CD4-positive, alpha-beta T cell (primary cell): ENCODE measurements at regions not wholly inside any gene's neighbourhood (a gene's known extent, or its start where the extent isn't known, plus 50 kb on each side); places are given as distances from the start of the nearest gene placed in this dataset.

Experiments used
- ATAC-seq: fragments of 200-7000 bp; cut with Tn5 transposase; one replicate; pipeline ENCODE4 v1.10.0; 2022; ENCODE audit warnings: mild to moderate bottlenecking; ENCODE audit not compliant: poor library complexity
- CTCF ChIA-PET: fragments of 350-600 bp; sonication (Branson Sonifier 250); formaldehyde crosslinking; loops from one replicate; lab custom pipeline; 2021; ENCODE audit warnings: antibody characterized with exemption, inconsistent platforms; lab: Charles Lee
- POLR2A ChIA-PET: fragments of 350-600 bp; sonication (Branson Sonifier 250); formaldehyde crosslinking; loops from one replicate; lab custom pipeline; 2021; ENCODE audit warnings: antibody characterized with exemption, inconsistent platforms; lab: Charles Lee
- DNase-seq, 14 experiments: peaks; one replicate each; pipeline ENCODE4 v3.0.0-alpha.2; 2013 to 2020; ENCODE audit warnings: mixed read lengths in 2 of 14
- H3K27ac ChIP-seq, 2 donors: one replicate each; pipeline versions ENCODE4 v1.5.1 to v1.7.0; 2013; ENCODE audit warnings: low read length in 2 of 2, low read depth in 1 of 2, mild to moderate bottlenecking in 1 of 2
- H3K27me3 ChIP-seq, 2 experiments: 1 replicate in 1 of 2; 2 replicates in 1 of 2; pipeline versions ENCODE4 v1.6.1 to v1.7.0; 2013; ENCODE audit warnings: low read length in 2 of 2, control low read depth in 1 of 2, mild to moderate bottlenecking in 1 of 2, moderate library complexity in 1 of 2; ENCODE audit not compliant: insufficient read depth in 2 of 2, control insufficient read depth in 1 of 2
- H3K36me3 ChIP-seq: one replicate; pipeline ENCODE4 v1.6.1; 2013; ENCODE audit warnings: low read length, control low read depth; ENCODE audit not compliant: insufficient read depth
- H3K4me1 ChIP-seq: one replicate; pipeline ENCODE4 v1.6.1; 2013; ENCODE audit warnings: low read length, control low read depth; ENCODE audit not compliant: insufficient read depth
- H3K4me3 ChIP-seq: one replicate; pipeline ENCODE4 v1.5.1; 2013; ENCODE audit warnings: mild to moderate bottlenecking, low read length, moderate library complexity
- H3K9me3 ChIP-seq, 2 experiments: 1 replicate in 1 of 2; 2 replicates in 1 of 2; pipeline versions ENCODE4 v1.6.1 to v1.7.0; 2013; ENCODE audit warnings: low read length in 2 of 2, mild to moderate bottlenecking in 2 of 2, control low read depth in 1 of 2, moderate library complexity in 1 of 2; ENCODE audit not compliant: control insufficient read depth in 1 of 2, insufficient read depth in 1 of 2
- H3K27ac Mint-ChIP-seq: one replicate; pipeline ENCODE4 v1.8.0; 2020; ENCODE audit warnings: mixed read lengths
- H3K27me3 Mint-ChIP-seq: one replicate; pipeline ENCODE4 v1.8.0; 2021; ENCODE audit warnings: mixed read lengths
- H3K36me3 Mint-ChIP-seq: one replicate; pipeline ENCODE4 v1.8.0; 2021; ENCODE audit warnings: low read depth, mixed read lengths
- H3K4me1 Mint-ChIP-seq: one replicate; pipeline ENCODE4 v1.8.0; 2021; ENCODE audit warnings: low read depth, mixed read lengths
- H3K4me3 Mint-ChIP-seq: one replicate; pipeline ENCODE4 v1.8.0; 2020; ENCODE audit warnings: mild to moderate bottlenecking, mixed read lengths
- H3K9me3 Mint-ChIP-seq: one replicate; pipeline ENCODE4 v1.8.0; 2020; ENCODE audit warnings: mixed read lengths
- intact Hi-C, 2 experiments: fragments of 100-400 bp; cut with DNase I in 1 of 2; cut with micrococcal nuclease in 1 of 2; formaldehyde crosslinking; loops; one replicate each; pipeline versions ENCODE4 v1.15.1 to v1.9.0; 2023 to 2025; cut with DNase I, micrococcal nuclease
- TF ChIP-seq, protein P1 (sequence below): fragments of 200-600 bp; IDR thresholded peaks from one replicate; pipeline ENCODE4 v1.8.0; 2022; ENCODE audit warnings: antibody characterized with exemption, mild to moderate bottlenecking

DNA sequence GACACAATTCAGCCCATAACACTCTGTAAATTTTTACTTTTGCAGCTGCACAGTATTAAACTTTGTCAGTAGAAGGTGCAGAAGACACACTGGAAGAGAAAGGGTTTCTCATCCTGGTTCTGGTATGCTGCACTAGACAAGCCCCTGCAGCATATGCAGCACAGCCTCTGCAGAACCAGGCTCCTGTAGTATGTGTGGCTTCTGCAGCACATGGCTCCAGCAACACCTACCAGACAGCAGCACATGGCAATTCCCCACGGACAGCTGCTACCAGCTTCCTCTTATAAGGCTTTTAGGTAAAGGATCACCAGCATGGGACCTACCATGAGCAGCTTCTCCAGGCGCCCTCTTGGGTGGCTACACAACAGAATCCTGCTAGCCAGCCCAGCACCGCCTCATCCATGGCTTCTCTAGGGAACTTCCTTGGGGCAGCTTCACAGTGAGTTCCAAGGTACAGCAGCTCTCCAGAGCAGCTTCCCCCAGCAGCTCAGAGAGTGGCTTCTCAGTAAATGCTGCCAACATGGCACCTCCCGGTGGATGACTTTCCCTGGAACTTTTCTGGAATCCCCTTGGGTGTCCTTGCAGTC, 534.4 kb upstream of the CXADR start:
- no peaks in the 10 kb centered on the region for H3K27me3 ChIP-seq
- H3K36me3 Mint-ChIP-seq = no peaks in the 10 kb centered on the region
- no peaks in the 10 kb centered on the region for H3K36me3 ChIP-seq
- no peak overlapping the region for H3K4me3 ChIP-seq
- intact Hi-C loops = no loop called here
- no peaks in the 10 kb centered on the region for H3K4me1 Mint-ChIP-seq
- DNase-seq (no peak), ATAC-seq (no peak)
- TF ChIP-seq, protein P1, sequence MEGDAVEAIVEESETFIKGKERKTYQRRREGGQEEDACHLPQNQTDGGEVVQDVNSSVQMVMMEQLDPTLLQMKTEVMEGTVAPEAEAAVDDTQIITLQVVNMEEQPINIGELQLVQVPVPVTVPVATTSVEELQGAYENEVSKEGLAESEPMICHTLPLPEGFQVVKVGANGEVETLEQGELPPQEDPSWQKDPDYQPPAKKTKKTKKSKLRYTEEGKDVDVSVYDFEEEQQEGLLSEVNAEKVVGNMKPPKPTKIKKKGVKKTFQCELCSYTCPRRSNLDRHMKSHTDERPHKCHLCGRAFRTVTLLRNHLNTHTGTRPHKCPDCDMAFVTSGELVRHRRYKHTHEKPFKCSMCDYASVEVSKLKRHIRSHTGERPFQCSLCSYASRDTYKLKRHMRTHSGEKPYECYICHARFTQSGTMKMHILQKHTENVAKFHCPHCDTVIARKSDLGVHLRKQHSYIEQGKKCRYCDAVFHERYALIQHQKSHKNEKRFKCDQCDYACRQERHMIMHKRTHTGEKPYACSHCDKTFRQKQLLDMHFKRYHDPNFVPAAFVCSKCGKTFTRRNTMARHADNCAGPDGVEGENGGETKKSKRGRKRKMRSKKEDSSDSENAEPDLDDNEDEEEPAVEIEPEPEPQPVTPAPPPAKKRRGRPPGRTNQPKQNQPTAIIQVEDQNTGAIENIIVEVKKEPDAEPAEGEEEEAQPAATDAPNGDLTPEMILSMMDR = no peak
- no peaks in the 10 kb centered on the region for H3K27me3 Mint-ChIP-seq
- H3K9me3 Mint-ChIP-seq = no peaks in the 10 kb centered on the region
- H3K27ac Mint-ChIP-seq = no peak overlapping the region
- H3K4me3 Mint-ChIP-seq = no peak overlapping the region
- peaks cover 0 to 3% of the 10 kb centered on the region in 2 experiments for H3K9me3 ChIP-seq
- no peak overlapping the region for H3K27ac ChIP-seq
- H3K4me1 ChIP-seq = no peaks in the 10 kb centered on the region
- POLR2A ChIA-PET = no interaction called here
- CTCF ChIA-PET = no interaction called here

GRCh38 chr21:16979574-16979973, 533.3 kb upstream of the CXADR start:
- no peak for DNase-seq
- Histone ChIP-seq H3K4me3 (no peak overlapping the region), H3K4me1 (no peaks in the 10 kb centered on the region), H3K27ac (no peak overlapping the region), H3K27me3 (no peaks in the 10 kb centered on the region), H3K9me3 (peaks cover 0 to 3% of the 10 kb centered on the region in 2 experiments), H3K36me3 (no peaks in the 10 kb centered on the region)
- Mint-ChIP-seq H3K27ac (no peak overlapping the region), H3K4me3 (no peak overlapping the region), H3K9me3 (no peaks in the 10 kb centered on the region), H3K4me1 (no peaks in the 10 kb centered on the region), H3K27me3 (no peaks in the 10 kb centered on the region), H3K36me3 (no peaks in the 10 kb centered on the region)
- ChIA-PET CTCF (no interaction called here), POLR2A (no interaction called here)
- TF ChIP-seq, protein P1 = no peak
- ATAC-seq = no peak
- intact Hi-C loops = no loop called here

DNA sequence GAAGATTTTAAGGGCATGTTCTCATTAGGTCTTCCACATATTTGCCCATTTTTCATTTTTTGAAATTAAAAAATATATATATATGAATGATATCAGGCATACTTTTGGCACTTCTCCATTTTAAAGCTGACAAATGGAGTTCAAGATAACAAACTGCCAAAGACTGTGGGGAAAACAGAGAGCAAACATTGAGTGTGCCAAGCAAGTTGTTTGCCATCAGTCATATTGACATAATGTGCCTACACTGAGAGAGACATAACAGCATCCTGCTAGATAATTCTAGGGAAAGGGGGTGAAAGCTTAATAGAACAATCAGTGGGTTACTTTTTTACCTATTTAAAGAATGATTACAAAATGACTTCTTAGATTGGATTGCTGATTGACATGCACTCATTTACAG, 529.4 kb upstream of the CXADR start:
- no peak overlapping the region for H3K27ac Mint-ChIP-seq
- H3K27me3 Mint-ChIP-seq = no peaks in the 10 kb centered on the region
- ATAC-seq = no peak
- ChIA-PET CTCF (no interaction called here), POLR2A (no interaction called here)
- Histone ChIP-seq H3K27ac (no peak overlapping the region), H3K4me3 (no peak overlapping the region), H3K9me3 (peaks cover 0 to 2% of the 10 kb centered on the region in 2 experiments), H3K4me1 (no peaks in the 10 kb centered on the region), H3K27me3 (no peaks in the 10 kb centered on the region), H3K36me3 (no peaks in the 10 kb centered on the region)
- TF ChIP-seq, protein P1 = no peak
- intact Hi-C loops = no loop called here
- H3K9me3 Mint-ChIP-seq = peaks cover 5% of the 10 kb centered on the region
- no peaks in the 10 kb centered on the region for H3K36me3 Mint-ChIP-seq
- DNase-seq = no peak
- H3K4me3 Mint-ChIP-seq = no peak overlapping the region
- H3K4me1 Mint-ChIP-seq = no peaks in the 10 kb centered on the region
